Activated B cell treated with CpG ODN at 0.5 μM for 24 hours (primary cell): ENCODE measurements at regions not wholly inside any gene's neighbourhood (a gene's known extent, or its start where the extent isn't known, plus 50 kb on each side); places are given as distances from the start of the nearest gene placed in this dataset.

Experiments used
- ATAC-seq: fragments of 200-7000 bp; cut with Tn5 transposase; one replicate; pipeline ENCODE4 v1.10.0; 2021; ENCODE audit warnings: low read depth, mild to moderate bottlenecking, moderate library complexity
- CTCF ChIA-PET: fragments of 350-600 bp; sonication (Branson Sonifier 250); formaldehyde crosslinking; loops from one replicate; lab custom pipeline; 2021; ENCODE audit warnings: antibody characterized with exemption; lab: Charles Lee
- POLR2A ChIA-PET: fragments of 350-600 bp; sonication (Branson Sonifier 250); formaldehyde crosslinking; loops from one replicate; lab custom pipeline; 2021; ENCODE audit warnings: antibody characterized with exemption; lab: Charles Lee
- DNase-seq: peaks from one replicate; pipeline ENCODE4 v3.0.0; 2022
- H3K27ac Mint-ChIP-seq: one replicate; pipeline ENCODE4 v1.8.0; 2020; ENCODE audit warnings: mixed read lengths
- H3K27me3 Mint-ChIP-seq: one replicate; pipeline ENCODE4 v1.8.0; 2021; ENCODE audit warnings: mixed read lengths
- H3K36me3 Mint-ChIP-seq: one replicate; pipeline ENCODE4 v1.8.0; 2021; ENCODE audit warnings: low read depth, mixed read lengths
- H3K4me1 Mint-ChIP-seq: one replicate; pipeline ENCODE4 v1.8.0; 2021; ENCODE audit warnings: mixed read lengths
- H3K4me3 Mint-ChIP-seq: one replicate; pipeline ENCODE4 v1.8.0; 2020; ENCODE audit warnings: mild to moderate bottlenecking, mixed read lengths
- H3K9me3 Mint-ChIP-seq: one replicate; pipeline ENCODE4 v1.8.0; 2020; ENCODE audit warnings: mixed read lengths
- CTCF ChIP-seq: fragments of 200-600 bp; IDR thresholded peaks from one replicate; pipeline ENCODE4 v1.8.0; 2022; ENCODE audit warnings: antibody characterized with exemption, mild to moderate bottlenecking
- intact Hi-C: fragments of 100-400 bp; cut with micrococcal nuclease; formaldehyde crosslinking; loops from one replicate; pipeline ENCODE4 v1.15.1; 2024

GRCh38 chr4:54540931-54541330 lies 116.8 kb upstream of the KIT start:
- no peak for TF ChIP-seq CTCF
- ChIA-PET CTCF (no interaction called here), POLR2A (no interaction called here)
- ATAC-seq (no peak), DNase-seq (no peak)
- no peak overlapping the region for H3K27ac Mint-ChIP-seq
- no peaks in the 10 kb centered on the region for H3K9me3 Mint-ChIP-seq
- peaks cover 2% of the 10 kb centered on the region for H3K4me1 Mint-ChIP-seq
- intact Hi-C loops, result no loop called here
- H3K27me3 Mint-ChIP-seq, result peaks cover 11% of the 10 kb centered on the region
- no peak overlapping the region for H3K4me3 Mint-ChIP-seq
- H3K36me3 Mint-ChIP-seq, result no peaks in the 10 kb centered on the region

GRCh38 chr4:54541426-54542118 lies 116.2 kb upstream of the KIT start:
- no peak overlapping the region for H3K27ac Mint-ChIP-seq

GRCh38 chr4:54542119-54542438 lies 115.7 kb upstream of the KIT start:
- Mint-ChIP-seq H3K27ac (no peak overlapping the region), H3K4me3 (no peak overlapping the region), H3K36me3 (no peaks in the 10 kb centered on the region), H3K9me3 (no peaks in the 10 kb centered on the region), H3K4me1 (peaks cover 2% of the 10 kb centered on the region), H3K27me3 (peaks cover 11% of the 10 kb centered on the region)
- intact Hi-C loops, result no loop called here
- ChIA-PET POLR2A (no interaction called here), CTCF (no interaction called here)
- no peak for TF ChIP-seq CTCF
- DNase-seq (no peak), ATAC-seq (no peak)

More at GRCh38 chr4:54541426-54542118, 116.2 kb upstream of the KIT start:
- no peak overlapping the region for H3K4me3 Mint-ChIP-seq
- DNase-seq (no peak), ATAC-seq (no peak)
- H3K4me1 Mint-ChIP-seq, result peaks cover 2% of the 10 kb centered on the region
- H3K9me3 Mint-ChIP-seq, result no peaks in the 10 kb centered on the region
- ChIA-PET POLR2A (no interaction called here), CTCF (no interaction called here)
- no peaks in the 10 kb centered on the region for H3K36me3 Mint-ChIP-seq
- no peak for TF ChIP-seq CTCF
- H3K27me3 Mint-ChIP-seq, result peaks cover 11% of the 10 kb centered on the region
- intact Hi-C loops, result no loop called here

- Mint-ChIP-seq H3K36me3 (no peaks in the 10 kb centered on the region), H3K4me1 (peaks cover 2% of the 10 kb centered on the region), H3K9me3 (no peaks in the 10 kb centered on the region), H3K4me3 (no peak overlapping the region), H3K27me3 (peaks cover 11% of the 10 kb centered on the region), H3K27ac (no peak overlapping the region)
- DNase-seq (no peak), ATAC-seq (no peak)
- ChIA-PET POLR2A (no interaction called here), CTCF (no interaction called here)
- TF ChIP-seq CTCF, result no peak
- intact Hi-C loops, result no loop called here
Measured at GRCh38 chr4:54542540-54543041, 115.2 kb upstream of the KIT start.

DNA sequence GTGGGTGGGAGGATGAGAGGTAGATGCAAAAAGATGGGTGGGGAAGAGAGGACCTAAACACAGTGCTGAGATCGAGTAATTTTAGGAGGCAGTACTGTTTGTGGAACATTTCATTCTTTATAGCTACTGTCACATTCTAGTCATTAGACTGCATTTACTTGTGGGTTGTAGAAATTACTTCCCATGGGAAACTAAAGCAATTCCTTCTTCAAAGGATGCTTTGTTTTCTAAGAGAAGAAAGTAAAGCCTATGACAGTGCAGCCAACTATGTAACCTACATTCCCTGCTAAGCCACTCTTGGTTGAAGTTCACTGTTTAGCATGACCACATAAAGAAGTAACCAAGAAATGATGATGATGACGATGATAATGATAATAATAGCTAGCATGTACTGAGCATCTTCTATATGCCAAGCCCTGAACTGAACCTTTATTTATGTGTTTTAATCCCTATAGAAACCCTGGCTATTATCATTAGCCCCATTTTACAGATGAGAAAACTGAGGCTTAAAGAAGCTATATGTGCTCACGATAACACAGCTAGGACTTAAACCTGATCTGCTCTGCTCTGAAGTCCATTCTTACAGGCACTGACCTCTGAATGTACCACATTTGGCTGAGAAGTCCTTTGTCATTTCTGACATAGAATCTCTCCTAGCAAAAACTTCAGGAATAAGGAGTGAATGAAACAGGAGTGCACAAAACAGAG lies 114.5 kb upstream of the KIT start:
- intact Hi-C loops, result no loop called here
- POLR2A ChIA-PET, result no interaction called here

More for the DNA sequence above, 114.5 kb upstream of the KIT start:
- Mint-ChIP-seq H3K27me3 (peaks cover 11% of the 10 kb centered on the region), H3K4me1 (peaks cover 6% of the 10 kb centered on the region), H3K36me3 (no peaks in the 10 kb centered on the region), H3K9me3 (no peaks in the 10 kb centered on the region), H3K4me3 (no peak overlapping the region), H3K27ac (no peak overlapping the region)
- ATAC-seq (no peak), DNase-seq (no peak)
- TF ChIP-seq CTCF, result no peak
- CTCF ChIA-PET, result no interaction called here
